GM21737 (cell line): ENCODE measurements at regions not wholly inside any gene's neighbourhood (a gene's known extent, or its start where the extent isn't known, plus 50 kb on each side); places are given as distances from the start of the nearest gene placed in this dataset.

Source experiments
- ATAC-seq: cut with Tn5 transposase; IDR thresholded peaks from one replicate; pipeline ENCODE4 v1.9.1; 2021; ENCODE audit warnings: mild to moderate bottlenecking, moderate library complexity; ENCODE audit not compliant: unreplicated experiment

DNA sequence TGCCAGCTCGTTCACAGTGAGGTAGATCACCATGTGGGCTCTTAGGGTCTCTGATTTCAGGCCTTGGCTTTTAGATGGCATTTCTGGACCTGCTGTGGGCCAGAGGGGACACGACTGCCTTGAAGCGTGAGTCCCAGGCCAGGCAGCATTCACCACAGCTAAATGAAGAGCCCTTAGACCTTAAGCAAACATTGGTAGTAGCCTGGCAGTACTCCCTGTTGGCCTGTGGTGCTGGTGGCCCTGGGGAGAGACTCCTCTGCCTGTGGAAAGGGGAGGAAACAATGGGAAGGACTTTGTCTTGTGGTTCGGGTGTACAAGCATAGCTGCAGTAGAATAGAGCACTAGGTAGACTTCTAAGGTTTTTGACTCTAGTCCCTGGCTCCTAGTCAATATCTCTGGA lies 456.0 kb upstream of the DCC start:
- ATAC-seq, result no peak

- ATAC-seq, result no peak
Measured at GRCh38 chr18:51890762-51891161, 449.2 kb upstream of the DCC start.

DNA sequence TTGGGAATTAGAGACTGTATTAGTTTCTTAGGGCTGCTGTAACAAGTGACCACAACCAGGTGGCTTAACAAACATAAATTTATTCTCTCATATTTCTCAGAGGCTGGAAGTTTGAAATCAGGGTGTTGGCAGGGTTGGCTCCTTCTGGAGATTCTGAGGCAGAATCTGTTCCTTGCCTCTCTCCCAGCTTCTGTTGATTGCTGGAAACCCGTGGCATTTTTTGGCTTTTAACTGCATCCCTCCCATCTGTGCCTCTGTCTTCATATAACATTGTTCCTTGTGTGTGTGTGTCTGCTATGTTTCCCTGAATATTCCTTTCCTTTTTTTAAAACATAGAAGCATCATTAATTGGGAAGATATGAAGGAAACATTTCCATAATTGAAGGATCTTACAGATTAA lies 448.1 kb upstream of the DCC start:
- ATAC-seq, result no peak

DNA sequence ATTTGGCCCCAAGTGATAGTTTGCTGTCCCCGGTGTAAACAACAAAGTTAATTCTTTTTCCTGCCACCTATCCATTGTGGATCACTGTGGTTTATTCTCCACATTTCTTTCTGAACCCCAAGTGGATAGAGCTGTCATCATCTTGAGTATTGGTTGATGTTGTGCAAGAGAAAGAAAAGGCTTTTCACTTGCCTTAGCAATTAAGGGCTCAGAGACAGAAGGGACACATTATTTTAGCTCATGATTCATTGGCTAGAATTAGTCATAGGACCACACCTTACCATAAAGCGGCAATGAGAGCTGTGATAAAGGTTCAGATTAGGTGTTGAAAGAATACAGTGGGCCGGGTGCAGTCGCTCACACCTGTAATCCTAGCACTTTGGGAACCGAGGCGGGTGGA lies 442.1 kb upstream of the DCC start:
- no peak for ATAC-seq

- ATAC-seq, result no peak
Measured at GRCh38 chr18:51907687-51908597, 432.1 kb upstream of the DCC start.

GRCh38 chr18:51908598-51908944 lies 431.4 kb upstream of the DCC start:
- no peak for ATAC-seq

DNA sequence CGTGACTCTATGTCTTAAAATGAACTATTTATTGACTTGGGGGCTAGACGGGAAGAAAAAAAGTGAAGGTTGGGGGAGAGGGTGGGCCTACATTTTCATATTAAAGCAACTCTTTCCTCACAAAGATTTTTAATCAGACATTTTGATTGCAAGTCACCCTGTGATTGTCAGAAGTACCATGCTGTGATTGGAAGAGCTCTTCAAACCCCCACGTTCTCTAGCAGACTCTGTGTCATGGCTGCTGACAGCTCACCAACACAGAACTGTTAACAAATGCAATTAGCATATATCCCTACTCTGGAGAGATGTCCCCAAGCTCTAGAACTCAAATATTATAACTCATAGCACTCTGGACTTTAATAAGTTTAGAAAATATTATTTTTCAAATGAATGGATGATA lies 428.4 kb upstream of the DCC start:
- ATAC-seq, result no peak

DNA sequence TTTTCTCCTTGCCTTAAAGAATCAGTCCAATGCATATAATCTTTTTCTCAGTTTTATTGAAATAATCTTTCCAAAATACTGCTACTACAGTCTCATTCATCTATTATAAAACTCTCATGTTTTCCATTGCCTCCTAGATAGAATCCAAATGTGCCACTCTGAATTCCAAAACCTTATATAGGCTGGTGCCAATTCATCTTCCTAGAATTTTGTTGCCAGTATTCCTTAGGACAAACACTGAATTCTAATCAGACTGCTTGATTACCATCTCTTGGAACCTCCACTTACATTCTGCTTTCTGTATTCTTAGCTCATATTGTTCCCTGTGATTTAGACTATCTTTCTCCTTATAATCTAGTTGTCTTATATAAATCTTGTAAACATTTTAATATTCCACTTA lies 427.6 kb upstream of the DCC start:
- ATAC-seq, result no peak

GRCh38 chr18:51915176-51915575 lies 424.8 kb upstream of the DCC start:
- no peak for ATAC-seq

GRCh38 chr18:51921862-51922261 lies 418.1 kb upstream of the DCC start:
- no peak for ATAC-seq

DNA sequence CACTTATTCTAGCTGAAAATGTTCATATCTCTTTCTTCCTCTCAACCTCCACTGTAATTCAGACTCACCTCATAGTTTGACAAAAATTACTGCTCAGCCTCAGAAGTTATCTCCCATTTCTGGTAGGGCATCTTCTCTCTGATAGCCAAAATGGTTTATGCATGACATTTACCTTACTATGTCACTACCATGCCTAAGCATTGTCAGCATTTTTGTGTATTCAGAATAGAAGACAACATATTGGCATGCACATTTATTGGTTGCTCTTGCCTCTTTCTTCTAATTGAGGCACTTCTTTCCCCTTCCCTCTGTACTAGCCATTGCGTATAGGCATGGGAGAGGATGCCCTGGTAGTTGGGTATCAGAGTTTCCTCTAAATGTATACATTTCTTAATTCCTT lies 406.1 kb upstream of the DCC start:
- no peak for ATAC-seq

DNA sequence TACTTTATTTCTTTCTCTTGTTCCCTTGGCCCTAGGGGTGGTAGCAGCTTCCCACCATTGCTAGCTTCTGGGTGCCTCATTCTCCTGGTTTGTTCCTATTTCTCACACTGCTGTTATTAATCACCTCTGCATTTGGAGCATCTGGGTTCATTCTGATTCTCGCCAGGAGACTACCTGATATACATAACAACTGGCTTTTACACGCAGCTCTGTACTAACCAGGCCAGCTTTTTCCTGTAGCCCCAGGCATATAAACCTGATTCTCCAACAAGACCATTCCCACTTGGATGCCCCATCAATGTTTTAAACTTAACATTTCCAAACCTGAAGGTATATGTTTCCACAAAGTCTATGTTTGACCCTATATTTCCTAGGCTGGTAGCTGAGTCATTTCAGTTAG lies 403.9 kb upstream of the DCC start:
- ATAC-seq, result no peak

DNA sequence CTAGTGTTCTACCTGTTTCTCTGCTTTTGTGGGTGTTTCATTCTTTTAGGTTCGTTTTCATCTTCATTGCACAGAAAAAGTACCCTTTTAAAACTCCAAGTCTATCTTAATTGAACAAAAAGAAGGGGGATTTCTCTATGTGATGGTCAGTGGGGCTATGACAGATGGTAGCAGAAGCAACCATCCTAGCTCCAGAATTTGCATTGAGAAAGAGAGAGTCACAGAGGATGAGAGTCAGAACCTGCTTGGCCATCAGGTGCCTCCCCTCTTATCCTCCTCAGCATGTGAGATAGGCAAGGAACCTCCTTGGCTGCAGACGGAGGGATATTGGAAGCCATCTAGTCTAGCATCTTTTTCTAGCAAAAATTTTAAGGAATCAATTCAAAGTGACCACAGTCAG lies 398.0 kb upstream of the DCC start:
- no peak for ATAC-seq

DNA sequence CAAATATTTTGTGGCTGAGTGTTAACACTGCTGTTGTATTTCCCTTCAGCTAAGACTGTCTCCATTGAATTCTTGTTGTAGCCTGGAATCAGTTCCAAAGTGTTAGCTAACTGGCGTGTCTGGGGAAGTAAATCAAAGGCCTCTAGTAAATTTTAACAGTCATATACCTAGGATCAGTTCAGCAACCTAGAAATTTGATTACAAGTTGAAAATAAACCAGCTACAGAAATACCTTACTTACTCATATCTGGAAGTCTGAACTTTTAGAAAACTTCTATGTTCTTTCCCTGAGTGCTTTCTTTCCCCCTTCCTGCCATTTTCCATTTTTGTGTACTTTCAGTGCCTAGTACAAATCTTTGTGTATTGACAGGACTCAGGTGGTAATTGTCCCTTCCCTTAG lies 396.7 kb upstream of the DCC start:
- ATAC-seq, result no peak

DNA sequence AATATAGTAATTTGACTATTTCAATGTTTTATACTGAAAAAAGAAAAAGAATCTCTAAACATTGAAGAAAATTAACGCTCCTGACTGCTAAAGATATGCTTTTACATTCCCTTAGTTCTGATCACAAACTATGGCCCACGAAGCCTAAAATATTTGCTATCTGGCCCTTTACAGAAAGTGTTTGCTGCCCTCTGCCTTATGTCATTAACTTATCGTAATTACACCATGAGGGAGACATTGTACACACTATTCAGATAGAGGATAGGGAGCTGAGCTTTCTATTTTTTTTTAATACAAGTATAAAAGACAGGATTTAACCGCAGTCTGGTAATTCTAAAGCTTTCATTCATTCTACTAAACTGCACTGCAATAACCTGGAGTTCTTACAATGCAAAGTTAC lies 393.1 kb upstream of the DCC start:
- no peak for ATAC-seq

DNA sequence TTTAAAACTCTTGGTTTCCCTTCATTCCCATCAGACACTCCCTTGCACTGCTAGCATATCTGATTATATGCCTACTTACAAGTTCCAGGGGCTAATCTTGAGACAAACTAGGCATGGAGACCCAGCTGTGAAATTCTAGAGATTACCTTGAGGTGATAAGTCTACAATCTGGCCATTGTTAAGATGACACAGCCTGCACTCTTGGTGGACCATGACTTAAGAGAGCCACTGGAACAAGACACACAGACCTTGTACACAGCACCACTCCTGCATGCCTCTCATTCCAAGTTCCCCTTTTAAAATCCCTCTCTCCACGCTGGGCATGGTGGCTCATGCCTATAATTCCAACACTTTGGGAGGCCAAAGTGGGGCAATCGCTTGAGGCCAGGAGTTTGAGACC lies 387.2 kb upstream of the DCC start:
- ATAC-seq, result no peak

- ATAC-seq, result peak; percentile 74
Measured at GRCh38 chr18:51953521-51953920, 386.5 kb upstream of the DCC start.

DNA sequence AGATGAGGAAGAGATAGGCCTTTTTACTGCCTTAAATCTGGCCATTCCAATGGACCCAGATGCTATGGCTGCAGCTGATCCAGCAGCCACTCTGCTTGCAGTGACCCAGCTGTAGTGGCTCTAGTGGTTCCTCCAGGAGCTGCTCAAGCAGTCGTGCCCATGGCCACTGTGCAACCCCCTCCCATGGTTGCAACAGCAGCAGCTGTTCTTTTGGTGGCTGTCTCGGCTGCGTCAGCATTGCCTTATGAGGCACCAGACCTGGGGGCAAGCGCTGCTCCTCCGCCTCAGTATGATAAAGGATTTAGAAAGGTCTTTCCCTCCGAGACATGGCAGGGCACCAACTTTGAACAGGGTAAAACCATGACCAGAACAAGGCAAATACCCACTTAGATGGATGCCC lies 384.9 kb upstream of the DCC start:
- ATAC-seq, result no peak

DNA sequence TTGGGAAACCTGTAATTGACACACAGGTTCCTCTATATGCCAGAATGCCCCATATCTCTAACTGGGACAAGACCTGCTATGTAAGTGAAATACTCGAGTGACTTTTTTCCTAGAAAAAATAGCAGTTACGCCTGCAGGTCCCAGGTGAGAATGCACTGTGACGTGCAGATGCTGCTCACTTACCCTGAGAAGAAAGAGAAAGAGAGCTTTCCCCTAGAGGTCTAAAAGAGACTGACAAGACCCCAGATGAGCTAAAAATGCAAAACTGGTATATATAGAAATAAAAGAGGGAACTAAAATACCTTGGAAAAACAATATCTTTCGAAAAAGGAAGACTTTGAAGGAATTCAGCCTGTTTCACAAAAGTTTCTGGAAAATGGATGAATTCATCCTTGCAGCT lies 383.0 kb upstream of the DCC start:
- no peak for ATAC-seq

DNA sequence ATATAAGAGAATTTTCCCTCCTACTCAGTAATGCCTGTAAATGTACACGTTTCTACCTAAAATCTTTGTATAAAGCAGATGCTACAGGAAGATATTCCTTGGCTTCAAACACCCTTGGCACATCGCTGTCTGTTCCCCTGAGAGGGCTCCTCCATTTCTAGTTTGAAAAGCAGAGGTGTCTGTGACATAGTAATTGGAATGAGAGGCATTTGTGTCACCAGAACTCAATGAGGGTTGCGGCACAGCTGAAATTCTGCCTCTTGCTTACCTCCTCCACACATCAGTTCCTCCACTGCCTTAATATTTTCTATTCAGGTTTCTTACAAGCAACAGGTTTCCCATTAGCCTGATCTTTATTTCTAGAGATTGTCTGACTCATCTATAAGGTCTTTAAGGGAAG lies 359.9 kb upstream of the DCC start:
- ATAC-seq, result no peak

DNA sequence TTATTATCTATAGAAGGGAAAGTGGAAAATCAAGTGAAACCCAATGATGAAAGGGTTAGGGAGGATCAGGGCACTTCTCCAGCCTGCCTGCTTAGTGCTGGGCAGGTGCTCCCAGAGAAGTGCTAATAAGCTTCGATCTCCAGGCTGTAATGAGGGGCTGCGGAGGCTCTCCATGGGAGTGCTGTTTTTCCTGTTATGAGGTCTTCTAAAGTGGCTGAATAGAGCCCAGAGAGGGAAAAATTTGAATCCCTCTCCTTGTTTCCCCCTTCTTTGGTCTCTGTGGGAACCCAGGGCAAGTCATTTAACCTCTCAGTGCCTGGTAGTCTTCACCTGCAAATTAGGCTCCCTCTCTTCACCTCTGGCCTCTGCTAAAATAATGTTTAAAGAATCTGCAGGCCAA lies 351.7 kb upstream of the DCC start:
- no peak for ATAC-seq

GRCh38 chr18:51997129-51997528 lies 342.9 kb upstream of the DCC start:
- ATAC-seq, result no peak

- no peak for ATAC-seq
Measured at GRCh38 chr18:51998066-51998465, 341.9 kb upstream of the DCC start.
